Keratinocyte (primary cell): ENCODE measurements at regions not wholly inside any gene's neighbourhood (a gene's known extent, or its start where the extent isn't known, plus 50 kb on each side); places are given as distances from the start of the nearest gene placed in this dataset.

ENCODE experiments used
- DNase-seq: peaks from one replicate; pipeline ENCODE4 v3.0.0-alpha.2; 2011; ENCODE audit warnings: low read depth, missing footprints, low spot score
- FAIRE-seq: peaks from 2 replicates; lab custom pipeline; 2011; peaks lifted over from hg19 to GRCh38; lab: Jason Lieb, UNC
- H2AFZ ChIP-seq: 2 replicates; pipeline ENCODE4 v1.6.0; 2012; ENCODE audit warnings: low read length, control low read depth, inconsistent platforms; ENCODE audit not compliant: control insufficient read depth
- H3K27ac ChIP-seq: 2 replicates; pipeline ENCODE4 v1.5.1; 2011; ENCODE audit warnings: low read length; ENCODE audit not compliant: control insufficient read depth, insufficient read depth
- H3K27me3 ChIP-seq: 3 replicates; pipeline ENCODE4 v1.6.0; 2011; ENCODE audit warnings: low read length; ENCODE audit not compliant: control insufficient read depth, insufficient read depth; ENCODE audit errors: extremely low read depth
- H3K36me3 ChIP-seq, 2 experiments: 2 replicates in 1 of 2; 3 replicates in 1 of 2; pipeline ENCODE4 v1.5.1; 2011; ENCODE audit warnings: low read length in 2 of 2, mild to moderate bottlenecking in 1 of 2; ENCODE audit not compliant: control insufficient read depth in 2 of 2, insufficient read depth in 2 of 2; ENCODE audit errors: extremely low read depth in 1 of 2
- H3K4me1 ChIP-seq: 3 replicates; pipeline ENCODE4 v1.5.1; 2011; ENCODE audit warnings: low read length; ENCODE audit not compliant: control insufficient read depth, insufficient read depth; ENCODE audit errors: extremely low read depth
- H3K4me2 ChIP-seq: 3 replicates; pipeline ENCODE4 v1.6.0; 2011; ENCODE audit warnings: low read depth, low read length; ENCODE audit not compliant: control insufficient read depth, insufficient read depth; ENCODE audit errors: extremely low read depth
- H3K4me3 ChIP-seq, 3 experiments: fragments of 200-600 bp in 1 of 3; sonication (generic) in 1 of 3; 2 replicates in 2 of 3; 3 replicates in 1 of 3; pipeline ENCODE4 v1.5.1; 2011 to 2016; ENCODE audit warnings: low read length in 3 of 3, mild to moderate bottlenecking in 3 of 3, control low read depth in 2 of 3, inconsistent platforms in 1 of 3, low read depth in 1 of 3, mixed read lengths in 1 of 3, mixed run types in 1 of 3, moderate library complexity in 1 of 3; ENCODE audit not compliant: control insufficient read depth in 2 of 3, insufficient read depth in 2 of 3; ENCODE audit errors: extremely low read depth in 1 of 3
- H3K79me2 ChIP-seq: 2 replicates; pipeline ENCODE4 v1.6.0; 2012; ENCODE audit warnings: low read length; ENCODE audit not compliant: control insufficient read depth, insufficient read depth
- H3K9ac ChIP-seq: 3 replicates; pipeline ENCODE4 v1.6.0; 2011; ENCODE audit warnings: low read length; ENCODE audit not compliant: control insufficient read depth, insufficient read depth; ENCODE audit errors: extremely low read depth
- H3K9me1 ChIP-seq: 3 replicates; pipeline ENCODE4 v1.6.0; 2011; ENCODE audit warnings: low read length; ENCODE audit not compliant: control insufficient read depth, insufficient read depth; ENCODE audit errors: extremely low read depth
- H3K9me3 ChIP-seq: 2 replicates; pipeline ENCODE4 v1.5.1; 2012; ENCODE audit warnings: low read depth, low read length; ENCODE audit not compliant: control insufficient read depth
- H4K20me1 ChIP-seq: 3 replicates; pipeline ENCODE4 v1.6.0; 2011; ENCODE audit warnings: low read length; ENCODE audit not compliant: control insufficient read depth, insufficient read depth; ENCODE audit errors: extremely low read depth
- EZH2 ChIP-seq: IDR thresholded peaks from one replicate; pipeline ENCODE4 v1.6.1; 2012; ENCODE audit warnings: inconsistent platforms, mild to moderate bottlenecking, low read length, moderate library complexity
- dilution Hi-C: fragments of 300-500 bp; cut with MboI; formaldehyde crosslinking; loops from one replicate; pipeline ENCODE4 v1.7.0; 2020; ENCODE audit warnings: low sequenced_read_pairs; ENCODE audit not compliant: extremely low pct_ligation_motif_present
- TF ChIP-seq, protein P1 (sequence below), 3 experiments: IDR thresholded peaks in 1 of 3; conservative IDR thresholded peaks in 1 of 3; optimal IDR thresholded peaks in 1 of 3; 2 replicates in 2 of 3; 3 replicates in 1 of 3; pipeline versions ENCODE3 to v1.5.1; 2011; ENCODE audit warnings: low read length in 3 of 3, mild to moderate bottlenecking in 3 of 3, moderate library complexity in 2 of 3, control low read depth in 1 of 3, inconsistent platforms in 1 of 3; ENCODE audit not compliant: insufficient read depth in 2 of 3; ENCODE audit errors: extremely low read depth in 1 of 3

DNA sequence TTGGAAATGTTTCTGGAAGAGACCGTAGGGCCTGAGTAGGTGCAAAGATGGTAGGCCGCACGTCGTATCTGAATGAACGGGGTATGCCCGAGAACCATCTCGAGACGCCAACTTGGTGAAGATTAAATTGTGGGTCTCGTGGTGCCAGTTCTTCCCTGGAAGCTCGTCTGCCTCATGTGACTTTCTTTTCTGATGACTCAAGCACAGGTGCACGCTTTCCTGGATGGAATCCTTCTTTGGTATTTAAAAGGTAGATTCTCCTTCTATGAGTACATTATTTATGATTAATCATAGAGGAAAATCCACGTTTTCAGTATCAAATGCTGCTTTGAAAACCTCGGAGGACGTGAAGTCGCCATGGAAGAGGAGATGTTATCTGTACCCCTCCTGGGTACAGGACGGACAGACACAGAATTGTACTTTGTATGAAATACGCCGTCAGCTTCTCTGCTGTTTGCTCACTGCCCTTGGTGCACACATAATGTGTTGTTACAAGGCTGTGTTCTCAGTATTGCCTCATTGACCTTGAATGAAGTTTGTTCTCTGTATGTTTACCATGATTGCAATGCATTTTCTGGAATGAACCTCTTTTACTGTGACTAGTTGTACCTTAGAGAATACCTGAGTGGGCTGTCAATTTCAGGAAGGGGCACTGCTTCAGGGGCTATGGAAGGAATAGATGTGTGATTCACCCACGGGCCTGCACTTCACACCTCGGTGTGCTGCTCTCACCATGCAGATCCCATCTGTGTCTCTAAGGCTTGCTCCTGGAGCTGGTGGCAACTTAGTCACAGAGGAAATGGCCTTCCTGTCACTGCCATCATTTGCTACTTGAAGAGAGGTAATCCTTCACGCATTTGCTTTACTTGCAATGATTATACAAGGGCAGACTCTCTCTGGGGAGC, 137.3 kb upstream of the RTL1 start:
- H3K27ac ChIP-seq = no peak overlapping the region
- no peaks in the 10 kb centered on the region for H3K27me3 ChIP-seq
- no peaks in the 10 kb centered on the region for H3K9me1 ChIP-seq
- H3K36me3 ChIP-seq = no peaks in the 10 kb centered on the region
- H3K9ac ChIP-seq = no peak overlapping the region
- FAIRE-seq (no peak), DNase-seq (no peak)
- dilution Hi-C loops = no loop called here
- no peak overlapping the region for H3K4me2 ChIP-seq
- H2AFZ ChIP-seq = no peak overlapping the region
- no peaks in the 10 kb centered on the region for H4K20me1 ChIP-seq
- TF ChIP-seq, protein P1, sequence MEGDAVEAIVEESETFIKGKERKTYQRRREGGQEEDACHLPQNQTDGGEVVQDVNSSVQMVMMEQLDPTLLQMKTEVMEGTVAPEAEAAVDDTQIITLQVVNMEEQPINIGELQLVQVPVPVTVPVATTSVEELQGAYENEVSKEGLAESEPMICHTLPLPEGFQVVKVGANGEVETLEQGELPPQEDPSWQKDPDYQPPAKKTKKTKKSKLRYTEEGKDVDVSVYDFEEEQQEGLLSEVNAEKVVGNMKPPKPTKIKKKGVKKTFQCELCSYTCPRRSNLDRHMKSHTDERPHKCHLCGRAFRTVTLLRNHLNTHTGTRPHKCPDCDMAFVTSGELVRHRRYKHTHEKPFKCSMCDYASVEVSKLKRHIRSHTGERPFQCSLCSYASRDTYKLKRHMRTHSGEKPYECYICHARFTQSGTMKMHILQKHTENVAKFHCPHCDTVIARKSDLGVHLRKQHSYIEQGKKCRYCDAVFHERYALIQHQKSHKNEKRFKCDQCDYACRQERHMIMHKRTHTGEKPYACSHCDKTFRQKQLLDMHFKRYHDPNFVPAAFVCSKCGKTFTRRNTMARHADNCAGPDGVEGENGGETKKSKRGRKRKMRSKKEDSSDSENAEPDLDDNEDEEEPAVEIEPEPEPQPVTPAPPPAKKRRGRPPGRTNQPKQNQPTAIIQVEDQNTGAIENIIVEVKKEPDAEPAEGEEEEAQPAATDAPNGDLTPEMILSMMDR (optimal IDR thresholded peaks at IDR 0.05 in 1 of 3, IDR thresholded peaks at IDR 0.05 in 1 of 3, conservative IDR thresholded peaks at IDR 0.05 in 1 of 3; ENCODE audit: extremely low read depth in 1 of 3, insufficient read depth in 2 of 3, low read length in 3 of 3) = no peak
- no peak for TF ChIP-seq EZH2
- H3K4me3 ChIP-seq = no peak overlapping the region
- no peaks in the 10 kb centered on the region for H3K79me2 ChIP-seq
- no peaks in the 10 kb centered on the region for H3K4me1 ChIP-seq
- peaks cover 2% of the 10 kb centered on the region for H3K9me3 ChIP-seq

GRCh38 chr14:101043891-101044290, 140.4 kb upstream of the RTL1 start:
- Histone ChIP-seq H3K4me1 (no peaks in the 10 kb centered on the region), H3K9ac (no peak overlapping the region), H3K9me3 (peaks cover 6% of the 10 kb centered on the region), H3K4me2 (no peak overlapping the region), H4K20me1 (no peaks in the 10 kb centered on the region), H3K27ac (no peak overlapping the region), H3K79me2 (no peaks in the 10 kb centered on the region), H3K36me3 (no peaks in the 10 kb centered on the region), H2AFZ (no peak overlapping the region), H3K4me3 (no peak overlapping the region), H3K9me1 (no peaks in the 10 kb centered on the region), H3K27me3 (no peaks in the 10 kb centered on the region)
- dilution Hi-C loops = no loop called here
- DNase-seq (no peak), FAIRE-seq (no peak)
- TF ChIP-seq EZH2 = no peak
- TF ChIP-seq, protein P1 (optimal IDR thresholded peaks at IDR 0.05 in 1 of 3, IDR thresholded peaks at IDR 0.05 in 1 of 3, conservative IDR thresholded peaks at IDR 0.05 in 1 of 3; ENCODE audit: extremely low read depth in 1 of 3, insufficient read depth in 2 of 3, low read length in 3 of 3) = no peak
